Hepatocyte (in vitro differentiated cells): ENCODE measurements at regions not wholly inside any gene's neighbourhood (a gene's known extent, or its start where the extent isn't known, plus 50 kb on each side); places are given as distances from the start of the nearest gene placed in this dataset.

Experiments used
- EZH2 ChIP-seq: fragments of 200-600 bp; sonication (generic); IDR thresholded peaks from 2 replicates; pipeline ENCODE4 v1.6.1; 2016; ENCODE audit warnings: antibody characterized with exemption, mild to moderate bottlenecking, borderline replicate concordance
- EZH2phosphoT487 ChIP-seq: fragments of 200-600 bp; sonication (generic); IDR thresholded peaks from one replicate; pipeline ENCODE4 v1.6.1; 2018; ENCODE audit warnings: antibody characterized with exemption, mild to moderate bottlenecking, low read depth, moderate library complexity; ENCODE audit not compliant: unreplicated experiment, severe bottlenecking
- TF ChIP-seq, protein P1 (sequence below): fragments of 200-600 bp; sonication (generic); IDR thresholded peaks from 2 replicates; pipeline ENCODE4 v1.5.1; 2016; ENCODE audit warnings: antibody characterized with exemption, mild to moderate bottlenecking; ENCODE audit not compliant: poor library complexity

DNA sequence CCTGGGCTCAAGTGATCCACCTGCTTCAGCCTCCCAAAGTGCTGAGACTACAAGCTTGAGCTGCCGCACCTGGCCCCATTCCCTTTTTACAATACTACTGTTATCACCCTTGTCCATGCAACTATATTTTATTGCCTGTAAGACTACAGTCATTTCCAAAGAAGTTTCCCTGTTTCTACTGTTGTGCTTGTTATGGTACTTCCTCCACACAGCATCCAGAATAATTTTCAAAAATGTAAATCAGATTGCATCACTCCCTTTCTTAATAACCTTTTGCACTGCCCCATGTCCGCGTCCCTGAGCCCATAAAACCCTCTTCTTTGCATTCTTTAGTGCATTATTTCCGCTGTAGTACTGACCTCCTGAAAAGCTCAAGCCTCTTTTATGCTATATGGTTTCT is 128.9 kb upstream of the AKIRIN2 start:
- TF ChIP-seq, protein P1, sequence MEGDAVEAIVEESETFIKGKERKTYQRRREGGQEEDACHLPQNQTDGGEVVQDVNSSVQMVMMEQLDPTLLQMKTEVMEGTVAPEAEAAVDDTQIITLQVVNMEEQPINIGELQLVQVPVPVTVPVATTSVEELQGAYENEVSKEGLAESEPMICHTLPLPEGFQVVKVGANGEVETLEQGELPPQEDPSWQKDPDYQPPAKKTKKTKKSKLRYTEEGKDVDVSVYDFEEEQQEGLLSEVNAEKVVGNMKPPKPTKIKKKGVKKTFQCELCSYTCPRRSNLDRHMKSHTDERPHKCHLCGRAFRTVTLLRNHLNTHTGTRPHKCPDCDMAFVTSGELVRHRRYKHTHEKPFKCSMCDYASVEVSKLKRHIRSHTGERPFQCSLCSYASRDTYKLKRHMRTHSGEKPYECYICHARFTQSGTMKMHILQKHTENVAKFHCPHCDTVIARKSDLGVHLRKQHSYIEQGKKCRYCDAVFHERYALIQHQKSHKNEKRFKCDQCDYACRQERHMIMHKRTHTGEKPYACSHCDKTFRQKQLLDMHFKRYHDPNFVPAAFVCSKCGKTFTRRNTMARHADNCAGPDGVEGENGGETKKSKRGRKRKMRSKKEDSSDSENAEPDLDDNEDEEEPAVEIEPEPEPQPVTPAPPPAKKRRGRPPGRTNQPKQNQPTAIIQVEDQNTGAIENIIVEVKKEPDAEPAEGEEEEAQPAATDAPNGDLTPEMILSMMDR: no peak
- TF ChIP-seq EZH2phosphoT487: no peak
- TF ChIP-seq EZH2: no peak
